Neuronal stem cell (in vitro differentiated cells): ENCODE measurements at regions not wholly inside any gene's neighbourhood (a gene's known extent, or its start where the extent isn't known, plus 50 kb on each side); places are given as distances from the start of the nearest gene placed in this dataset.
A peak's percentile ranks its signal among the peaks of the same experiment; 100 is the strongest.
"Not testable (repeated sequence)": the region's sequence is repeated elsewhere in the genome, so short reads cannot be mapped to it uniquely, and the experiment has no call there.

Experiments
- DNase-seq: peaks from one replicate; pipeline ENCODE4 v3.0.0-alpha.2; 2013; ENCODE audit warnings: low spot score
- H2AFZ ChIP-seq: one replicate; pipeline ENCODE4 v1.6.1; 2013; ENCODE audit warnings: mild to moderate bottlenecking, low read length, inconsistent platforms
- H2AK5ac ChIP-seq: 2 replicates; pipeline ENCODE4 v1.6.1; 2013; ENCODE audit warnings: low read depth, mild to moderate bottlenecking, inconsistent platforms, low read length, moderate library complexity, mixed read lengths
- H2BK120ac ChIP-seq: 2 replicates; pipeline ENCODE4 v1.6.1; 2013; ENCODE audit warnings: low read depth, mild to moderate bottlenecking, inconsistent platforms, low read length, moderate library complexity, mixed read lengths
- H2BK12ac ChIP-seq: one replicate; pipeline ENCODE4 v1.6.1; 2013; ENCODE audit warnings: low read length, inconsistent platforms
- H2BK15ac ChIP-seq: 2 replicates; pipeline ENCODE4 v1.6.1; 2013; ENCODE audit warnings: mild to moderate bottlenecking, low read length, inconsistent platforms, mixed read lengths
- H2BK5ac ChIP-seq: one replicate; pipeline ENCODE4 v1.6.1; 2013; ENCODE audit warnings: inconsistent platforms, mild to moderate bottlenecking, low read length, moderate library complexity
- H3K14ac ChIP-seq: one replicate; pipeline ENCODE4 v1.6.1; 2013; ENCODE audit warnings: low read length, inconsistent platforms
- H3K18ac ChIP-seq: 2 replicates; pipeline ENCODE4 v1.6.1; 2013; ENCODE audit warnings: low read length, inconsistent platforms
- H3K23ac ChIP-seq: 2 replicates; pipeline ENCODE4 v1.6.1; 2013; ENCODE audit warnings: low read depth, mild to moderate bottlenecking, mixed read lengths, low read length, inconsistent platforms; ENCODE audit not compliant: poor library complexity
- H3K27ac ChIP-seq: replicated peaks from 3 replicates; pipeline ENCODE4 v1.5.1; 2013; ENCODE audit warnings: low read length, inconsistent platforms
- H3K27me3 ChIP-seq, 3 experiments: 2 replicates each; pipeline ENCODE4 v1.6.1; 2013; ENCODE audit warnings: low read length in 3 of 3, mild to moderate bottlenecking in 2 of 3, inconsistent platforms in 1 of 3, low read depth in 1 of 3, mixed read lengths in 1 of 3, moderate library complexity in 1 of 3; ENCODE audit not compliant: control insufficient read depth in 3 of 3, insufficient read depth in 3 of 3
- H3K36me3 ChIP-seq, 2 donors: replicated peaks in 1 of 2; 2 replicates each; pipeline ENCODE4 v1.6.1; 2013; ENCODE audit warnings: low read length in 2 of 2; ENCODE audit not compliant: control insufficient read depth in 2 of 2, insufficient read depth in 2 of 2
- H3K4ac ChIP-seq: 2 replicates; pipeline ENCODE4 v1.6.1; 2013; ENCODE audit warnings: inconsistent platforms, mild to moderate bottlenecking, low read length, moderate library complexity
- H3K4me1 ChIP-seq, 2 donors: 1 replicate in 1 of 2; 2 replicates in 1 of 2; pipeline ENCODE4 v1.6.1; 2013; ENCODE audit warnings: low read length in 2 of 2, low read depth in 1 of 2; ENCODE audit not compliant: control insufficient read depth in 2 of 2, insufficient read depth in 1 of 2
- H3K4me2 ChIP-seq: one replicate; pipeline ENCODE4 v1.6.1; 2013; ENCODE audit warnings: mild to moderate bottlenecking, low read length, inconsistent platforms; ENCODE audit not compliant: insufficient read depth, poor library complexity, severe bottlenecking
- H3K4me3 ChIP-seq, 2 donors: 2 replicates each; pipeline ENCODE4 v1.5.1; 2013; ENCODE audit warnings: low read length in 2 of 2, mild to moderate bottlenecking in 2 of 2, inconsistent platforms in 1 of 2, moderate library complexity in 1 of 2
- H3K79me1 ChIP-seq: one replicate; pipeline ENCODE4 v1.6.1; 2013; ENCODE audit warnings: low read depth, mild to moderate bottlenecking, inconsistent platforms, low read length, moderate library complexity
- H3K9ac ChIP-seq: one replicate; pipeline ENCODE4 v1.6.1; 2013; ENCODE audit warnings: mild to moderate bottlenecking, low read depth, low read length, inconsistent platforms; ENCODE audit not compliant: poor library complexity
- H3K9me3 ChIP-seq, 2 donors: replicated peaks in 1 of 2; 2 replicates each; pipeline versions ENCODE3 to v1.6.1; 2013; ENCODE audit warnings: low read length in 2 of 2, mild to moderate bottlenecking in 2 of 2, inconsistent platforms in 1 of 2, low read depth in 1 of 2, mixed read lengths in 1 of 2, moderate library complexity in 1 of 2; ENCODE audit not compliant: control insufficient read depth in 2 of 2, insufficient read depth in 1 of 2
- H4K8ac ChIP-seq: one replicate; pipeline ENCODE4 v1.6.1; 2013; ENCODE audit warnings: low read depth, mild to moderate bottlenecking, inconsistent platforms, low read length, moderate library complexity
- H4K91ac ChIP-seq: one replicate; pipeline ENCODE4 v1.6.1; 2013; ENCODE audit warnings: low read length, low read depth, mild to moderate bottlenecking, inconsistent platforms; ENCODE audit not compliant: poor library complexity
- WGBS, 2 donors: extraction: QIAGEN DNeasy Blood & Tissue Kit; methylation state at CpG; one replicate each; pipeline ENCODE4 v1.1.7; 2013; ENCODE audit warnings: missing lambda C conversion rate in 2 of 2, mixed read lengths in 1 of 2; ENCODE audit not compliant: insufficient read length in 2 of 2, insufficient replicate concordance in 1 of 2; ENCODE audit errors: extremely low coverage in 2 of 2; 5-methylcytosine and 5-hydroxymethylcytosine counted together

DNA sequence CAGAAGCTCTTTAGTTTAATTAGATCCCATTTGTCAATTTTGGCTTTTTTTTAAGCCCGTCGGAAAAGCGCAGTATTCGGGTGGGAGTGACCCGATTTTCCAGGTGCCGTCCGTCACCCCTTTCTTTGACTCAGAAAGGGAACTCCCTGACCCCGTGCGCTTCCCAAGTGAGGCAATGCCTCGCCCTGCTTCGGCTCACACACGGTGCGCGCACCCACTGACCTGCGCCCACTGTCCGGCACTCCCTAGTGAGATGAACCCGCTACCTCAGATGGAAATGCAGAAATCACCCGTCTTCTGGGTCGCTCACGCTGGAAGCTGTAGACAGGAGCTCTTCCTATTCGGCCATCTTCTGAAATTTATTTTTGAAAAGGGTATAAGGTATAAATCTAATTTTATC, 433.4 kb upstream of the NRG3 start:
- H2BK5ac ChIP-seq, H2AFZ ChIP-seq, H2BK120ac ChIP-seq, H3K79me1 ChIP-seq, H3K18ac ChIP-seq, H3K9me3 ChIP-seq, H3K9ac ChIP-seq, H3K36me3 ChIP-seq, DNase-seq, H3K27ac ChIP-seq, H4K91ac ChIP-seq, H3K14ac ChIP-seq, H4K8ac ChIP-seq, H2BK15ac ChIP-seq, H3K4me3 ChIP-seq, H3K27me3 ChIP-seq, H2AK5ac ChIP-seq, H3K4ac ChIP-seq, H3K4me1 ChIP-seq, H3K4me2 ChIP-seq, H3K23ac ChIP-seq, H2BK12ac ChIP-seq: not testable (repeated sequence)
- no CpG with 5 or more reads among the region's 21 CpGs for WGBS, 2 donors

DNA sequence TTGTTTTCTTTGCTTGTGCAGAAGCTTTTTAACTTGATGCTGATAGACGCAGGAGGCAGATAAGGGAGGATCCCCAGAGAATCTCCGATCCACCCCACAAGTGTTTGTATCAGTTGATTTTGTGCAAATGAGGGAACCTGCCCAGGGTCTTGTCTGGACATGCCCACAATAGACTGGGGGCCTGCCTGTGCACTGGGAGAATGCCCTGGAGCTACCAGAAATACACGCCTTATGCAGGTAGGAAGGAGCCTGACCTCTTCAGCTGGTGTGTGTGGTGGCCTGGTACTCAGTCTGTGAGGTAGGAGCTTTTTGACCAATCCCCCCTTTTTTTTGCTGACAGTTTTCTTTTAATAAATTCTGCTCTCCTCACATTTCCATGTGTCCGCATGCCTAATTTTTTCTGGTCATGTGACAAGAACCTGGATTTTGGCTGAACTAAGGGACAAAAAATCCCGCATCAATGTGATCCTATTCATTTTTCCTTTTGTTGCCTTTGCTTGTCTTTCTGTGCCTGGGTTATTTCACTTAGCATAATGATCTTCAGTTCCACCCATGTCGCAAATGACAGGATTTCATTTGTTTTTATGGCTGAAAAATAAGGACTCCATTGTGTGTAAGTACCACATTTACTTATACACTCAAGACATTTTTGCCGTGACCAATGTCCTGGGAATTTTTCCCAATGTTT, 430.6 kb upstream of the NRG3 start:
- no CpG with 5 or more reads among the region's 7 CpGs for WGBS, 2 donors
- Histone ChIP-seq H2BK15ac (no peak overlapping the region), H3K9ac (no peak overlapping the region), H3K27ac (no peak overlapping the region), H2AK5ac (no peak overlapping the region), H4K91ac (no peak overlapping the region), H2AFZ (peak overlapping the region; percentile 82), H3K36me3 (no peaks in the 10 kb centered on the region), H3K4me3 (peak overlapping the region in 1 of 2 donors; percentile 9), H2BK5ac (no peak overlapping the region), H2BK12ac (no peak overlapping the region), H2BK120ac (no peak overlapping the region), H3K23ac (no peak overlapping the region), H3K4me2 (no peak overlapping the region), H3K27me3 (no peaks in the 10 kb centered on the region), H3K79me1 (no peaks in the 10 kb centered on the region), H4K8ac (no peak overlapping the region), H3K18ac (no peak overlapping the region), H3K14ac (no peak overlapping the region), H3K9me3 (no peaks in the 10 kb centered on the region), H3K4ac (no peak overlapping the region), H3K4me1 (no peaks in the 10 kb centered on the region)
- no peak for DNase-seq

DNA sequence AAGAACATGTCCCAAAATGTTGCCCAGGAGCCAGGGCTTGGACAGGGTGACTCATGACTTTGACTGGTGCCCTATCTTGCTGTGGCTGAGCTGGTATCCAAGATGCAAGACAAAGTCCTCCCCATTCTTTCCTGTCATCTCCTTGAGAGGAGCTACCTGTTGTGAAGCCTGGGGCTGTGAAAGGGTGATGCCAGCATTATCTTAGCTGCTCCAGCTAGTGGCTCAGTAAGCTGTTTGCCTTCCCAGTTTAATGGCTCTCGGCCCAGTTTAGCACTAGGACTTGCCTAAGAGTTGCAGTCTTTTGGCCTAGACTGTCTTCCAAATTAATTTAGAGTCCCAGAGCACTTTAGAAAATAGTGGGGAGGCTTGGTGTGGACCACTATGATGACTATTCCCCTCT, 424.3 kb upstream of the NRG3 start:
- Histone ChIP-seq H3K23ac (no peak overlapping the region), H3K36me3 (no peaks in the 10 kb centered on the region), H4K91ac (no peak overlapping the region), H3K9ac (no peak overlapping the region), H2AFZ (no peak overlapping the region), H3K4me1 (peaks cover 0 to 2% of the 10 kb centered on the region in 2 donors), H2BK120ac (no peak overlapping the region), H3K4ac (no peak overlapping the region), H2AK5ac (no peak overlapping the region), H2BK15ac (no peak overlapping the region), H3K27me3 (no peaks in the 10 kb centered on the region), H4K8ac (no peak overlapping the region), H3K27ac (no peak overlapping the region), H2BK5ac (no peak overlapping the region), H3K18ac (no peak overlapping the region), H3K9me3 (no peaks in the 10 kb centered on the region), H3K14ac (no peak overlapping the region), H3K4me2 (no peak overlapping the region), H2BK12ac (no peak overlapping the region), H3K4me3 (no peak overlapping the region), H3K79me1 (no peaks in the 10 kb centered on the region)
- no CpG with 5 or more reads among the region's 1 CpG for WGBS, 2 donors
- DNase-seq, result no peak

DNA sequence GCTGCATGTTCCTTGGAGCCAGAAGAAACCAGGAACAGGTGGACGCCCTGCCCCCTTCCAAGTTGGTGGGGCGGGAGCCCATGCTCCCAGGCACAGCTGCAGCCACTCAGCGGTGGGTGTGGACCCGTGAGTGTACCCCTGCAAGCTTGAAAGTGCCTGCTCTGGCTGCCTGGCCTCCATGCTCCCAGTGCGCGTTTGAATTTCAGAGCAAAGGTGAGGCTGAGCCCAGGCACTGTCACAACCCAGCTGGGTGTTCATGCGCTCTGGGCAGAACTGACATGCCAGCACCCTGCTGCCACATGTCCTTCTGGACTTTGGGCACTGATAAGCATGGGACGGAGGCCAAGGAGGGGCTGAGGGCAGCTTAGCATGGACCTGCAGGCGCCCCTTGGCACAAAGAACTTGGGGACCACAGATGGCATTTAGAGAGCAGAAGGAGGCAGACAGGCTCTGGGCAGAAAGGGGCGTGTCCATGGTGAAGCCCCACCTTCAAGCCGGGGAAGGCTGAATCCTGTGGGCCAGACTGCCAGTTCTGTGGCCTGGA, 402.0 kb upstream of the NRG3 start:
- peak overlapping the region; percentile 1 for H3K14ac ChIP-seq

More for the DNA sequence above, 402.0 kb upstream of the NRG3 start:
- peak overlapping the region; percentile 15 for H3K18ac ChIP-seq
- no peaks in the 10 kb centered on the region for H3K79me1 ChIP-seq
- H3K27me3 ChIP-seq, result no peaks in the 10 kb centered on the region
- no peak overlapping the region for H2AFZ ChIP-seq
- H3K9me3 ChIP-seq, result peaks cover 0 to 3% of the 10 kb centered on the region in 2 donors
- no peak overlapping the region for H4K8ac ChIP-seq
- no peak for DNase-seq
- H3K4me1 ChIP-seq, result no peaks in the 10 kb centered on the region
- no peak overlapping the region for H2BK120ac ChIP-seq
- WGBS, 2 donors, result no CpG with 5 or more reads among the region's 11 CpGs
- no peak overlapping the region for H2BK12ac ChIP-seq
- peak overlapping the region; percentile 32 for H2BK5ac ChIP-seq
- no peak overlapping the region for H3K4me2 ChIP-seq
- H2AK5ac ChIP-seq, result no peak overlapping the region
- no peak overlapping the region for H3K4ac ChIP-seq
- no peak overlapping the region for H3K23ac ChIP-seq
- no peak overlapping the region for H4K91ac ChIP-seq
- no peak overlapping the region for H3K9ac ChIP-seq
- H3K36me3 ChIP-seq, result no peaks in the 10 kb centered on the region
- H2BK15ac ChIP-seq, result no peak overlapping the region
- H3K27ac ChIP-seq, result no peak overlapping the region
- H3K4me3 ChIP-seq, result no peak overlapping the region
